Hepatocyte (in vitro differentiated cells): ENCODE measurements at regions not wholly inside any gene's neighbourhood (a gene's known extent, or its start where the extent isn't known, plus 50 kb on each side); places are given as distances from the start of the nearest gene placed in this dataset.

Experiments used
- EZH2 ChIP-seq: fragments of 200-600 bp; sonication (generic); IDR thresholded peaks from 2 replicates; pipeline ENCODE4 v1.6.1; 2016; ENCODE audit warnings: antibody characterized with exemption, mild to moderate bottlenecking, borderline replicate concordance
- TF ChIP-seq, protein P1 (sequence below): fragments of 200-600 bp; sonication (generic); IDR thresholded peaks from 2 replicates; pipeline ENCODE4 v1.5.1; 2016; ENCODE audit warnings: antibody characterized with exemption, mild to moderate bottlenecking; ENCODE audit not compliant: poor library complexity

DNA sequence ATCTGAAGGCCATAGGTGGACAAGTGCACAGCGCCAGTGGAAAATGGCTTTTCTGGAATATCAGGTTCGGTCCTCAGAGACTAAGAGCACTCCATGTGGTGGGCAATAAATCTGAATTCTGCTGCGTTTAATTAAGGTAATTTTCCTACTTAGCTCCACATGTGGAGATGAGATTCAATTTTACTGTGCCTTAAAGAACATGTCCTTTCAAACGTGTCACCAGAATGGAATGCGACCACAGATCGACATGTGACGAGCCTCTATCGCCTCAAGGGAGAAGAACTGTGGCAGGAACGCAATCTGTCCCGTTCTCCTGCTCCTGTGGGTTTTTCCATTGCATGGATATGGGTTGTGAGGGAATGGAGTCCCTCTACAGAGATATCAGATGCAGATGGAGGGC, 205.3 kb upstream of the ZNF32 start:
- TF ChIP-seq, protein P1, sequence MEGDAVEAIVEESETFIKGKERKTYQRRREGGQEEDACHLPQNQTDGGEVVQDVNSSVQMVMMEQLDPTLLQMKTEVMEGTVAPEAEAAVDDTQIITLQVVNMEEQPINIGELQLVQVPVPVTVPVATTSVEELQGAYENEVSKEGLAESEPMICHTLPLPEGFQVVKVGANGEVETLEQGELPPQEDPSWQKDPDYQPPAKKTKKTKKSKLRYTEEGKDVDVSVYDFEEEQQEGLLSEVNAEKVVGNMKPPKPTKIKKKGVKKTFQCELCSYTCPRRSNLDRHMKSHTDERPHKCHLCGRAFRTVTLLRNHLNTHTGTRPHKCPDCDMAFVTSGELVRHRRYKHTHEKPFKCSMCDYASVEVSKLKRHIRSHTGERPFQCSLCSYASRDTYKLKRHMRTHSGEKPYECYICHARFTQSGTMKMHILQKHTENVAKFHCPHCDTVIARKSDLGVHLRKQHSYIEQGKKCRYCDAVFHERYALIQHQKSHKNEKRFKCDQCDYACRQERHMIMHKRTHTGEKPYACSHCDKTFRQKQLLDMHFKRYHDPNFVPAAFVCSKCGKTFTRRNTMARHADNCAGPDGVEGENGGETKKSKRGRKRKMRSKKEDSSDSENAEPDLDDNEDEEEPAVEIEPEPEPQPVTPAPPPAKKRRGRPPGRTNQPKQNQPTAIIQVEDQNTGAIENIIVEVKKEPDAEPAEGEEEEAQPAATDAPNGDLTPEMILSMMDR: no peak
- TF ChIP-seq EZH2: no peak
